ENCODE measurements at regions not wholly inside any gene's neighbourhood (a gene's known extent, or its start where the extent isn't known, plus 50 kb on each side); places are given as distances from the start of the nearest gene placed in this dataset.

DNA sequence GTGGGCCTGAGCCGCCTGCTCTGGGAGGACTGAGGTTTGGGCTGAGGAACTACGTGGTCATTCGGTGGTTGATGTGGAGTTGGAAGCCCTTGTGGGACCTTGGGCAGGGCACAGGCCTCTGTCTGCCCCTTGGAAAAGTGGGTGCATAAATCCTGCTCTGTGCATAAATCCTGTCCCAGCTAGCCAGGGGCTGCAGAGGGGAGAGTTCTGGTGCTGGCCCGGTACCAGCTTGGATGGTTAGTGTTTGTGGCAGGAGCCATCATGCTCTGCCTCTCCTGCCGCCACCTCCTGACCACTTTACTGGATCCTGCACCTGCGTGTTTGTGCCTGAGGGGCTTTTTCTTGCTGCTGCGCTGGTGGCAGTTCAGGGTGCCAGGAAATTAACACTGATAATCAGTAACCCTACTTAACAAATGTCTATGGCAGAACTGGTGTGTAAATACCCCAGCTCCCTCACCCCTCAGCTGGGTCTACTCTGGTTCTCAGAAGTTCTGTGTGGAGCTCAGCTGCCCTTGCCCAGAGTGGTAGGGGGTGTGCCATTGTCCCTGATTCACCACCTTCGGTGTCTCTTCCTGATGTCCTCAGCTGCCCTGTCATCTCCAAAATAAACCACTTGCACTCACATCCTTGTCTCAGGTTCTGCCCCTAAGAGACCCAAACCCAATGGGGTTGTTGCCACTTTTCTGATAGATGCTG, 156.8 kb downstream of the GLI2 start:
- no peak overlapping the region for H2AFZ ChIP-seq (ENCODE audit: low read depth, low read length)
- peaks cover 16% of the 10 kb centered on the region for H3K79me2 ChIP-seq (replicated peaks; ENCODE audit: insufficient read depth, low read length)
- no peak overlapping the region for H3K9ac ChIP-seq (ENCODE audit: low read length)
- H3K9me3 ChIP-seq (ENCODE audit: low read length), result no peaks in the 10 kb centered on the region
- H3K9me2 ChIP-seq (ENCODE audit: insufficient read depth, low read length), result no peaks in the 10 kb centered on the region
- no peaks in the 10 kb centered on the region for H3K27me3 ChIP-seq (ENCODE audit: insufficient read depth, low read depth, low read length)
- no peak for TF ChIP-seq POLR2AphosphoS5 (IDR thresholded peaks at IDR 0.05)
- TF ChIP-seq SMC3 (conservative IDR thresholded peaks at IDR 0.05; ENCODE audit: poor library complexity), result no peak
- TF ChIP-seq MXI1 (conservative IDR thresholded peaks at IDR 0.05; ENCODE audit: poor library complexity, severe bottlenecking), result no peak
- no peak for TF ChIP-seq TAF1 (IDR thresholded peaks at IDR 0.05; ENCODE audit: low read depth)
- H3K36me3 ChIP-seq (ENCODE audit: insufficient read depth, low read length), result no peaks in the 10 kb centered on the region
- H3K4me3 ChIP-seq (ENCODE audit: low read length), result no peak overlapping the region
- H3K4me2 ChIP-seq (ENCODE audit: low read length), result no peak overlapping the region
- no peaks in the 10 kb centered on the region for H3F3A ChIP-seq (ENCODE audit: insufficient read depth, low read length, poor library complexity, severe bottlenecking)
- H3K27ac ChIP-seq (ENCODE audit: low read length), result no peak overlapping the region
- H4K20me1 ChIP-seq (ENCODE audit: insufficient read depth), result no peaks in the 10 kb centered on the region

DNA sequence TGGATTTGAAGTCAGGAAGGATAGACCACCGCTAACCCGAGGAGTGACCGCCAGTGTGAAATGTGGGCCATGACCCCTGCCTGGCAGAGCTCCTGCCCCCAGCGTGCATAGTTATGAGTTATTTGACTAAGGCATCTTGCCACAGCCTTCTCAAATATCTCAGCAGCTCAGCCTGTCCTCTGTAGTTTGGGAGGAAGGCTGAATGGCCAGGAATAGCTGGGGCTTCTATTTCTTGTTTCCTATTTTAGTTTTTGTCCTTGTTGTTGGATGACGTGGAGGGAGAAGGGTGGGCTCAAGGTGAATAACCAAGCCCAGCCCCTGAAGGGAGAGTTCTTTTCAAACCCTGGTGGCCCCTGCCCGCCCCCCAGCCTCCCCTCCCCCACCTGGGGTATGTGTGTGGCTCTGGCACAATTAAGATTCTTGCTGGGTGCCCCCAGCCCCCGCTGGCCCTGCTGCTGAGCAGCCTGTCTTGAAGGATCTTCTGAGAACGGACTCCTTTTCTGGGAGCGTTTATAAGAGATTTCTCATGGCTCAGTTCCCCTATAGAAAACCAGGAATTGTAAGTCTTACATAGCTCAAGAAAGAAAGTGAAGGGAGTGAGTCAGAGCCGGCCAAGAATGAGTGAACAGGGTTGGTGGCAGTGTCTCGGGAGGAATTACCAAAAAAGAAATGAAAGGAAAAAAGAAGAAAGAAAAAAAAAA, 157.4 kb downstream of the GLI2 start:
- TF ChIP-seq RAD21 (conservative IDR thresholded peaks at IDR 0.05), result no peak
- no peak for TF ChIP-seq SMC3 (conservative IDR thresholded peaks at IDR 0.05; ENCODE audit: poor library complexity)
- Histone ChIP-seq H3F3A (ENCODE audit: insufficient read depth, low read length, poor library complexity, severe bottlenecking) (no peaks in the 10 kb centered on the region), H3K27ac (ENCODE audit: low read length) (no peak overlapping the region), H3K9me3 (ENCODE audit: low read length) (no peaks in the 10 kb centered on the region), H3K4me3 (ENCODE audit: low read length) (no peak overlapping the region), H4K20me1 (ENCODE audit: insufficient read depth) (no peaks in the 10 kb centered on the region), H3K4me2 (ENCODE audit: low read length) (no peak overlapping the region), H3K9ac (ENCODE audit: low read length) (no peak overlapping the region), H3K27me3 (ENCODE audit: insufficient read depth, low read depth, low read length) (no peaks in the 10 kb centered on the region), H3K36me3 (ENCODE audit: insufficient read depth, low read length) (no peaks in the 10 kb centered on the region), H3K9me2 (ENCODE audit: insufficient read depth, low read length) (no peaks in the 10 kb centered on the region), H3K79me2 (replicated peaks; ENCODE audit: insufficient read depth, low read length) (peaks cover 20% of the 10 kb centered on the region), H2AFZ (ENCODE audit: low read depth, low read length) (no peak overlapping the region)

DNA sequence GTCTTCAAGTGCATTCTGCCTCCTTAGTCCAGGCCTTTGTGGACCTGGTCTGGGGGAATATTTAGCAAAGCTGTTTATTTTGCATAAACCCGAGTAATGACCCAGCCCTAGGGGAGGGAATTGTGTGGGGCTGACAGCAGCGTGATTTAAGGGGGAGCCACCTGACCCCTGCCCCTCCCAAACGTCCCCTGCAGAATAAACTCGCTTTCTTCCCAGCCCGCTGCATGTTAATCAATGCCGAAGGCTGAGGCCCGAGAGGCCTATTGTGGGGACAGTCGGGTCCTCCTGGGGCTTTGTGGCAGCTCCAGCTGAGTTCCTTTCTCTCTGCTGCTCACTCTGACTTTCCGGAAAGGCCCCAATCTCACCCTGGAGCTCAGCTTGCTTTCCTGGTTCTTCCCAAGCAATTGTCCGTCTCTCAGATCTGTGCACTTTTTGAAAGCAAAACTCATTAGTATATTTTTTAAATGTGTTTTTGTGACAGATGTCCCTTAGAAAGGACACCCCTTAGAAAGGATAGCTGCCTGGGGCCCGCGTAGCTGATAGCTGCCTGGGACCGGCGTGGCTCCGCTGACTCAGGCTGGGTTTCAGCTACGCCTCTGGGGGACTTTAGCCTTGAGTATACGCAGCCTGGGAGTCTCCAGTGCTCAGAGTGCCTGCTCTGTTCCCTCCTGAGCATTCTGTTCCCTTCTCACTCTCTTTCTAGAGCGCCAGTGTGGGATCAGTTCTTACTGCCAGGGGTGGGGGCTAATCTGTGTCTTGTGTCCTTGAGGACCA, 158.3 kb downstream of the GLI2 start:
- no peak overlapping the region for H3K4me3 ChIP-seq (ENCODE audit: low read length)
- TF ChIP-seq EZH2 (IDR thresholded peaks at IDR 0.05; ENCODE audit: borderline replicate concordance, insufficient read depth, low read length, poor library complexity, severe bottlenecking), result no peak
- no peak overlapping the region for H3K4me2 ChIP-seq (ENCODE audit: low read length)
- no peak overlapping the region for H3K9ac ChIP-seq (ENCODE audit: low read length)
- no peak overlapping the region for H3K27ac ChIP-seq (ENCODE audit: low read length)
- H3F3A ChIP-seq (ENCODE audit: insufficient read depth, low read length, poor library complexity, severe bottlenecking), result no peaks in the 10 kb centered on the region
- H3K9me2 ChIP-seq (ENCODE audit: insufficient read depth, low read length), result no peaks in the 10 kb centered on the region
- H3K79me2 ChIP-seq (replicated peaks; ENCODE audit: insufficient read depth, low read length), result peaks cover 20% of the 10 kb centered on the region
- no peak overlapping the region for H2AFZ ChIP-seq (ENCODE audit: low read depth, low read length)
- no peaks in the 10 kb centered on the region for H3K36me3 ChIP-seq (ENCODE audit: insufficient read depth, low read length)
- no peaks in the 10 kb centered on the region for H3K9me3 ChIP-seq (ENCODE audit: low read length)
- no peaks in the 10 kb centered on the region for H3K27me3 ChIP-seq (ENCODE audit: insufficient read depth, low read depth, low read length)
- no peaks in the 10 kb centered on the region for H4K20me1 ChIP-seq (ENCODE audit: insufficient read depth)

DNA sequence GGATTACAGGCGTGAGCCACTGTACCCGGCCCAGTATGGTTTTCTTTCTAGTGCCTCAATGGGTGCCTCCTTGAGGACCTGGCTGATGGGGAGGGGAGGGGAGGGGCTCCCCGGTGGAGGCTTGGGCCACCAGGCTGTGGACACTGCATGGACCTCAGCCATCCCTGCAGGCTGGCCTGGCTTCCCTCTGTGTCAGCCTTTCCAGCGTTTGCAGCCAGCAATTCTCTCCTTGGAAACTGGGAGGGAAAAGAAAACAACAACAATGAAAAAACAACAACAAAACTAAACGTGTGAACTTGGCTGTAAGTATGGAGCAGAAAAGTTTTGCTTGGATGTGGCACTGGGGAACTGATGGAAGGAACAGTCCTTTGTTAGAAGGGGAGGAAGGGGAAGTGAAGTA, 159.3 kb downstream of the GLI2 start:
- no peak overlapping the region for H3K4me2 ChIP-seq (ENCODE audit: low read length)
- no peaks in the 10 kb centered on the region for H3K27me3 ChIP-seq (ENCODE audit: insufficient read depth, low read depth, low read length)
- TF ChIP-seq POLR2AphosphoS5 (IDR thresholded peaks at IDR 0.05) (no peak), EP300 (conservative IDR thresholded peaks at IDR 0.05; ENCODE audit: poor library complexity, severe bottlenecking) (no peak), RAD21 (conservative IDR thresholded peaks at IDR 0.05) (no peak), MXI1 (conservative IDR thresholded peaks at IDR 0.05; ENCODE audit: poor library complexity, severe bottlenecking) (no peak), TAF1 (IDR thresholded peaks at IDR 0.05; ENCODE audit: low read depth) (no peak), EZH2 (IDR thresholded peaks at IDR 0.05; ENCODE audit: borderline replicate concordance, insufficient read depth, low read length, poor library complexity, severe bottlenecking) (no peak), SMC3 (conservative IDR thresholded peaks at IDR 0.05; ENCODE audit: poor library complexity) (no peak)
- TF ChIP-seq, protein P1, sequence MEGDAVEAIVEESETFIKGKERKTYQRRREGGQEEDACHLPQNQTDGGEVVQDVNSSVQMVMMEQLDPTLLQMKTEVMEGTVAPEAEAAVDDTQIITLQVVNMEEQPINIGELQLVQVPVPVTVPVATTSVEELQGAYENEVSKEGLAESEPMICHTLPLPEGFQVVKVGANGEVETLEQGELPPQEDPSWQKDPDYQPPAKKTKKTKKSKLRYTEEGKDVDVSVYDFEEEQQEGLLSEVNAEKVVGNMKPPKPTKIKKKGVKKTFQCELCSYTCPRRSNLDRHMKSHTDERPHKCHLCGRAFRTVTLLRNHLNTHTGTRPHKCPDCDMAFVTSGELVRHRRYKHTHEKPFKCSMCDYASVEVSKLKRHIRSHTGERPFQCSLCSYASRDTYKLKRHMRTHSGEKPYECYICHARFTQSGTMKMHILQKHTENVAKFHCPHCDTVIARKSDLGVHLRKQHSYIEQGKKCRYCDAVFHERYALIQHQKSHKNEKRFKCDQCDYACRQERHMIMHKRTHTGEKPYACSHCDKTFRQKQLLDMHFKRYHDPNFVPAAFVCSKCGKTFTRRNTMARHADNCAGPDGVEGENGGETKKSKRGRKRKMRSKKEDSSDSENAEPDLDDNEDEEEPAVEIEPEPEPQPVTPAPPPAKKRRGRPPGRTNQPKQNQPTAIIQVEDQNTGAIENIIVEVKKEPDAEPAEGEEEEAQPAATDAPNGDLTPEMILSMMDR (IDR thresholded peaks at IDR 0.05; ENCODE audit: poor library complexity, severe bottlenecking), result no peak
- TF ChIP-seq, protein P2, sequence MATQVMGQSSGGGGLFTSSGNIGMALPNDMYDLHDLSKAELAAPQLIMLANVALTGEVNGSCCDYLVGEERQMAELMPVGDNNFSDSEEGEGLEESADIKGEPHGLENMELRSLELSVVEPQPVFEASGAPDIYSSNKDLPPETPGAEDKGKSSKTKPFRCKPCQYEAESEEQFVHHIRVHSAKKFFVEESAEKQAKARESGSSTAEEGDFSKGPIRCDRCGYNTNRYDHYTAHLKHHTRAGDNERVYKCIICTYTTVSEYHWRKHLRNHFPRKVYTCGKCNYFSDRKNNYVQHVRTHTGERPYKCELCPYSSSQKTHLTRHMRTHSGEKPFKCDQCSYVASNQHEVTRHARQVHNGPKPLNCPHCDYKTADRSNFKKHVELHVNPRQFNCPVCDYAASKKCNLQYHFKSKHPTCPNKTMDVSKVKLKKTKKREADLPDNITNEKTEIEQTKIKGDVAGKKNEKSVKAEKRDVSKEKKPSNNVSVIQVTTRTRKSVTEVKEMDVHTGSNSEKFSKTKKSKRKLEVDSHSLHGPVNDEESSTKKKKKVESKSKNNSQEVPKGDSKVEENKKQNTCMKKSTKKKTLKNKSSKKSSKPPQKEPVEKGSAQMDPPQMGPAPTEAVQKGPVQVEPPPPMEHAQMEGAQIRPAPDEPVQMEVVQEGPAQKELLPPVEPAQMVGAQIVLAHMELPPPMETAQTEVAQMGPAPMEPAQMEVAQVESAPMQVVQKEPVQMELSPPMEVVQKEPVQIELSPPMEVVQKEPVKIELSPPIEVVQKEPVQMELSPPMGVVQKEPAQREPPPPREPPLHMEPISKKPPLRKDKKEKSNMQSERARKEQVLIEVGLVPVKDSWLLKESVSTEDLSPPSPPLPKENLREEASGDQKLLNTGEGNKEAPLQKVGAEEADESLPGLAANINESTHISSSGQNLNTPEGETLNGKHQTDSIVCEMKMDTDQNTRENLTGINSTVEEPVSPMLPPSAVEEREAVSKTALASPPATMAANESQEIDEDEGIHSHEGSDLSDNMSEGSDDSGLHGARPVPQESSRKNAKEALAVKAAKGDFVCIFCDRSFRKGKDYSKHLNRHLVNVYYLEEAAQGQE (IDR thresholded peaks at IDR 0.05; ENCODE audit: borderline replicate concordance), result no peak
- peaks cover 16% of the 10 kb centered on the region for H3K79me2 ChIP-seq (replicated peaks; ENCODE audit: insufficient read depth, low read length)
- no peak overlapping the region for H2AFZ ChIP-seq (ENCODE audit: low read depth, low read length)
- H3K9me2 ChIP-seq (ENCODE audit: insufficient read depth, low read length), result no peaks in the 10 kb centered on the region
- no peaks in the 10 kb centered on the region for H3K36me3 ChIP-seq (ENCODE audit: insufficient read depth, low read length)
- H3K4me3 ChIP-seq (ENCODE audit: low read length), result no peak overlapping the region
- no peaks in the 10 kb centered on the region for H4K20me1 ChIP-seq (ENCODE audit: insufficient read depth)
- no peak overlapping the region for H3K27ac ChIP-seq (ENCODE audit: low read length)
- no peak overlapping the region for H3K9ac ChIP-seq (ENCODE audit: low read length)
- no peaks in the 10 kb centered on the region for H3K9me3 ChIP-seq (ENCODE audit: low read length)
- no peaks in the 10 kb centered on the region for H3F3A ChIP-seq (ENCODE audit: insufficient read depth, low read length, poor library complexity, severe bottlenecking)

Measured in neural cell (in vitro differentiated cells).